GM18502 (cell line): ENCODE measurements at regions not wholly inside any gene's neighbourhood (a gene's known extent, or its start where the extent isn't known, plus 50 kb on each side); places are given as distances from the start of the nearest gene placed in this dataset.

Experiments used
- ATAC-seq: cut with Tn5 transposase; IDR thresholded peaks from one replicate; pipeline ENCODE4 v1.9.1; 2021; ENCODE audit warnings: mild to moderate bottlenecking; ENCODE audit not compliant: unreplicated experiment, poor library complexity

GRCh38 chr12:123100882-123101281, 50.0 kb downstream of the PITPNM2 start:
- no peak for ATAC-seq

GRCh38 chr12:123100450-123100849, 50.4 kb downstream of the PITPNM2 start:
- ATAC-seq, result no peak

- no peak for ATAC-seq
Measured at GRCh38 chr12:123099560-123100192, 51.2 kb downstream of the PITPNM2 start.

- ATAC-seq, result no peak
Measured at GRCh38 chr12:123098780-123099179, 52.1 kb downstream of the PITPNM2 start.

GRCh38 chr12:123097561-123098084, 53.3 kb downstream of the PITPNM2 start:
- no peak for ATAC-seq

GRCh38 chr12:123096741-123097140, 54.1 kb downstream of the PITPNM2 start:
- no peak for ATAC-seq

- no peak for ATAC-seq
Measured at GRCh38 chr12:123096182-123096581, 54.7 kb downstream of the PITPNM2 start.

GRCh38 chr12:123095078-123095881, 55.6 kb downstream of the PITPNM2 start:
- ATAC-seq, result no peak

- no peak for ATAC-seq
Measured at GRCh38 chr12:123094349-123095077, 56.4 kb downstream of the PITPNM2 start.

- ATAC-seq, result no peak
Measured at GRCh38 chr12:123092866-123093265, 58.0 kb downstream of the PITPNM2 start.

- ATAC-seq, result no peak
Measured at GRCh38 chr12:123091230-123092150, 59.4 kb downstream of the PITPNM2 start.

- no peak for ATAC-seq
Measured at GRCh38 chr12:123089631-123090353, 61.1 kb downstream of the PITPNM2 start.

- ATAC-seq, result no peak
Measured at GRCh38 chr12:123089140-123089539, 61.8 kb downstream of the PITPNM2 start.

- no peak for ATAC-seq
Measured at GRCh38 chr12:123085730-123086487, 65.0 kb downstream of the PITPNM2 start.

GRCh38 chr12:123085066-123085465, 65.8 kb downstream of the PITPNM2 start:
- ATAC-seq, result no peak

GRCh38 chr12:123083661-123084571, 67.0 kb downstream of the PITPNM2 start:
- ATAC-seq, result no peak

- ATAC-seq, result no peak
Measured at GRCh38 chr12:123080634-123081033, 70.3 kb downstream of the PITPNM2 start.
